ENCODE measurements at regions not wholly inside any gene's neighbourhood (a gene's known extent, or its start where the extent isn't known, plus 50 kb on each side); places are given as distances from the start of the nearest gene placed in this dataset.

GRCh38 chr4:45358573-45359506, 632.5 kb upstream of the GNPDA2 start:
- H3K4me3 ChIP-seq (ENCODE audit: low read length): no peak overlapping the region
- H3K36me3 ChIP-seq (ENCODE audit: insufficient read depth, low read length): no peaks in the 10 kb centered on the region
- H3K27ac ChIP-seq (ENCODE audit: low read length): no peak overlapping the region
- H3K79me2 ChIP-seq (replicated peaks; ENCODE audit: insufficient read depth, low read length): no peaks in the 10 kb centered on the region
- no peak overlapping the region for H2AFZ ChIP-seq (ENCODE audit: low read depth, low read length)
- no peaks in the 10 kb centered on the region for H3K9me2 ChIP-seq (ENCODE audit: insufficient read depth, low read length)
- no peak overlapping the region for H3K9ac ChIP-seq (ENCODE audit: low read length)
- H3K9me3 ChIP-seq (ENCODE audit: low read length): no peaks in the 10 kb centered on the region
- no peaks in the 10 kb centered on the region for H3F3A ChIP-seq (ENCODE audit: insufficient read depth, low read length, poor library complexity, severe bottlenecking)
- H3K4me2 ChIP-seq (ENCODE audit: low read length): no peak overlapping the region
- no peaks in the 10 kb centered on the region for H4K20me1 ChIP-seq (ENCODE audit: insufficient read depth)
- no peak for TF ChIP-seq CTCF (IDR thresholded peaks at IDR 0.05; ENCODE audit: poor library complexity, severe bottlenecking)
- TF ChIP-seq RAD21 (conservative IDR thresholded peaks at IDR 0.05): no peak
- TF ChIP-seq EZH2 (IDR thresholded peaks at IDR 0.05; ENCODE audit: borderline replicate concordance, insufficient read depth, low read length, poor library complexity, severe bottlenecking): no peak
- TF ChIP-seq POLR2AphosphoS5 (IDR thresholded peaks at IDR 0.05): no peak
- no peak for TF ChIP-seq MXI1 (conservative IDR thresholded peaks at IDR 0.05; ENCODE audit: poor library complexity, severe bottlenecking)
- no peaks in the 10 kb centered on the region for H3K27me3 ChIP-seq (ENCODE audit: insufficient read depth, low read depth, low read length)

GRCh38 chr4:45353161-45353560, 626.8 kb upstream of the GNPDA2 start:
- TF ChIP-seq EZH2 (IDR thresholded peaks at IDR 0.05; ENCODE audit: borderline replicate concordance, insufficient read depth, low read length, poor library complexity, severe bottlenecking) (no peak), POLR2AphosphoS5 (IDR thresholded peaks at IDR 0.05) (peak; percentile 13), REST (IDR thresholded peaks at IDR 0.05; ENCODE audit: borderline replicate concordance) (no peak), RAD21 (conservative IDR thresholded peaks at IDR 0.05) (no peak)
- no peaks in the 10 kb centered on the region for H3K9me3 ChIP-seq (ENCODE audit: low read length)
- no peak overlapping the region for H2AFZ ChIP-seq (ENCODE audit: low read depth, low read length)

GRCh38 chr4:45350438-45350837, 624.1 kb upstream of the GNPDA2 start:
- Histone ChIP-seq H3K9ac (ENCODE audit: low read length) (no peak overlapping the region), H3K4me2 (ENCODE audit: low read length) (no peak overlapping the region), H2AFZ (ENCODE audit: low read depth, low read length) (no peak overlapping the region), H3K79me2 (replicated peaks; ENCODE audit: insufficient read depth, low read length) (no peaks in the 10 kb centered on the region), H3K9me2 (ENCODE audit: insufficient read depth, low read length) (no peaks in the 10 kb centered on the region), H3K9me3 (ENCODE audit: low read length) (no peaks in the 10 kb centered on the region), H4K20me1 (ENCODE audit: insufficient read depth) (no peaks in the 10 kb centered on the region), H3K36me3 (ENCODE audit: insufficient read depth, low read length) (no peaks in the 10 kb centered on the region), H3F3A (ENCODE audit: insufficient read depth, low read length, poor library complexity, severe bottlenecking) (no peaks in the 10 kb centered on the region), H3K27me3 (ENCODE audit: insufficient read depth, low read depth, low read length) (no peaks in the 10 kb centered on the region), H3K4me3 (ENCODE audit: low read length) (no peak overlapping the region), H3K27ac (ENCODE audit: low read length) (no peak overlapping the region)
- no peak for TF ChIP-seq CTCF (IDR thresholded peaks at IDR 0.05; ENCODE audit: poor library complexity, severe bottlenecking)
- TF ChIP-seq POLR2AphosphoS5 (IDR thresholded peaks at IDR 0.05): no peak
- TF ChIP-seq SMC3 (conservative IDR thresholded peaks at IDR 0.05; ENCODE audit: poor library complexity): no peak
- TF ChIP-seq TAF1 (IDR thresholded peaks at IDR 0.05; ENCODE audit: low read depth): no peak
- no peak for TF ChIP-seq MXI1 (conservative IDR thresholded peaks at IDR 0.05; ENCODE audit: poor library complexity, severe bottlenecking)
- no peak for TF ChIP-seq RAD21 (conservative IDR thresholded peaks at IDR 0.05)
- no peak for TF ChIP-seq EZH2 (IDR thresholded peaks at IDR 0.05; ENCODE audit: borderline replicate concordance, insufficient read depth, low read length, poor library complexity, severe bottlenecking)
- no peak for TF ChIP-seq REST (IDR thresholded peaks at IDR 0.05; ENCODE audit: borderline replicate concordance)

More at GRCh38 chr4:45353161-45353560, 626.8 kb upstream of the GNPDA2 start:
- Histone ChIP-seq H4K20me1 (ENCODE audit: insufficient read depth) (no peaks in the 10 kb centered on the region), H3K79me2 (replicated peaks; ENCODE audit: insufficient read depth, low read length) (no peaks in the 10 kb centered on the region), H3K9me2 (ENCODE audit: insufficient read depth, low read length) (no peaks in the 10 kb centered on the region), H3K4me3 (ENCODE audit: low read length) (no peak overlapping the region), H3K9ac (ENCODE audit: low read length) (no peak overlapping the region), H3K27ac (ENCODE audit: low read length) (no peak overlapping the region), H3K4me2 (ENCODE audit: low read length) (no peak overlapping the region), H3K27me3 (ENCODE audit: insufficient read depth, low read depth, low read length) (no peaks in the 10 kb centered on the region), H3K36me3 (ENCODE audit: insufficient read depth, low read length) (no peaks in the 10 kb centered on the region), H3F3A (ENCODE audit: insufficient read depth, low read length, poor library complexity, severe bottlenecking) (no peaks in the 10 kb centered on the region)
